ENCODE measurements at regions not wholly inside any gene's neighbourhood (a gene's known extent, or its start where the extent isn't known, plus 50 kb on each side); places are given as distances from the start of the nearest gene placed in this dataset.

DNA sequence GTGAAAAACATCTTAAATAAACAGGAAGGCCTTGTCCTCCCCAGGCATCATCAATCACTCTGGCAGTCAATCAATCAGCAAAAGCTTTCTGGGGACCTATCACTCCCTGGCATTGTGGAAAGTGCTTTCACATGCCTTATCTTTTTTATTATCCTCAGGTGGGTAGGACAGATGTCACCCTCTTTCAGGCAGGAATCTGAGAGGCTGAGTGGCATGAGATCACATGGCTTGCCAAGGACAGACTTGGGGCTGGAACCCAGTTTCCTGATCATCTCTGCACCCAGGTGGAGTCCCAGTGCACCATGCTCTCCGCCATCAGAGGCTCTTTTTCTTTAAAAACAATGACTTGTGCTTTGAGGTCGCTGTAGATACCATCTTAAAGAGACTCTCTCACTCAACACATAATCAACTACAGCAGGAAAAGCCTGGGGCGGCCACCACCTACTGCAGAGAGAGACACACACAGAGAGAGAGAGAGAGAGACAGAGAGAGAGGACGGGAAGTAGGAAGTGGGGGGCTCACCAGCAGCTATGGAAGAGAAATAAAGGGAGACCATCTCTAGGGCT is 282.7 kb downstream of the PTTG2 start (continued):
- no peak for TF ChIP-seq MLX (CRISPR knock-in tag; conservative IDR thresholded peaks at IDR 0.05)
- 0 out of 2 replicates have a peak, but pooled peaks have one; percentile 44 for TF ChIP-seq KLF1 (tag; IDR thresholded peaks at IDR 0.05)
- TF ChIP-seq, protein P1, sequence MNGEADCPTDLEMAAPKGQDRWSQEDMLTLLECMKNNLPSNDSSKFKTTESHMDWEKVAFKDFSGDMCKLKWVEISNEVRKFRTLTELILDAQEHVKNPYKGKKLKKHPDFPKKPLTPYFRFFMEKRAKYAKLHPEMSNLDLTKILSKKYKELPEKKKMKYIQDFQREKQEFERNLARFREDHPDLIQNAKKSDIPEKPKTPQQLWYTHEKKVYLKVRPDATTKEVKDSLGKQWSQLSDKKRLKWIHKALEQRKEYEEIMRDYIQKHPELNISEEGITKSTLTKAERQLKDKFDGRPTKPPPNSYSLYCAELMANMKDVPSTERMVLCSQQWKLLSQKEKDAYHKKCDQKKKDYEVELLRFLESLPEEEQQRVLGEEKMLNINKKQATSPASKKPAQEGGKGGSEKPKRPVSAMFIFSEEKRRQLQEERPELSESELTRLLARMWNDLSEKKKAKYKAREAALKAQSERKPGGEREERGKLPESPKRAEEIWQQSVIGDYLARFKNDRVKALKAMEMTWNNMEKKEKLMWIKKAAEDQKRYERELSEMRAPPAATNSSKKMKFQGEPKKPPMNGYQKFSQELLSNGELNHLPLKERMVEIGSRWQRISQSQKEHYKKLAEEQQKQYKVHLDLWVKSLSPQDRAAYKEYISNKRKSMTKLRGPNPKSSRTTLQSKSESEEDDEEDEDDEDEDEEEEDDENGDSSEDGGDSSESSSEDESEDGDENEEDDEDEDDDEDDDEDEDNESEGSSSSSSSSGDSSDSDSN (IDR thresholded peaks at IDR 0.05; ENCODE audit: borderline replicate concordance in 1 of 2, low read depth in 2 of 2, low read length in 2 of 2) = 0 out of 4 replicates have a peak, but pooled peaks of 1 of the 2 experiments have one; percentile 30
- peak; percentile 60 for TF ChIP-seq ZEB2 (IDR thresholded peaks at IDR 0.05)
- no peak for TF ChIP-seq COPS2 (conservative IDR thresholded peaks at IDR 0.05)
- no peak for TF ChIP-seq PPARD (CRISPR knock-in tag; IDR thresholded peaks at IDR 0.05)
- TF ChIP-seq ZNF212 (CRISPR knock-in tag; IDR thresholded peaks at IDR 0.05) = peak; percentile 94
- TF ChIP-seq ZNF57 (CRISPR knock-in tag; IDR thresholded peaks at IDR 0.05) = no peak
- TF ChIP-seq AFF1 (IDR thresholded peaks at IDR 0.05; ENCODE audit: low read depth in 1 of 2, partially characterized antibody in 2 of 2) = no peak
- TF ChIP-seq SOX6 (IDR thresholded peaks at IDR 0.05) = no peak; the same call in none of the 2 replicates
- peak; percentile 46; the same call in 1 of the 2 replicates for TF ChIP-seq OTX1 (CRISPR knock-in tag; IDR thresholded peaks at IDR 0.05)
- TF ChIP-seq NR2F6 (CRISPR knock-in tag; IDR thresholded peaks at IDR 0.05) = no peak
- TF ChIP-seq CXXC5 (CRISPR knock-in tag; IDR thresholded peaks at IDR 0.05) = peak; percentile 43; the same call in 1 of the 2 replicates
- TF ChIP-seq RNF2 (IDR thresholded peaks at IDR 0.05) = peak; percentile 75
- TF ChIP-seq PHTF2 (CRISPR knock-in tag; IDR thresholded peaks at IDR 0.05) = no peak
- TF ChIP-seq LEF1 (IDR thresholded peaks at IDR 0.05) = peak; percentile 86
- no peak for TF ChIP-seq ID3 (CRISPR knock-in tag; IDR thresholded peaks at IDR 0.05)
- TF ChIP-seq ID3 (tag; IDR thresholded peaks at IDR 0.05) = peak; percentile 35; the same call in 1 of the 2 replicates
- peak; percentile 71; the same call in 1 of the 2 replicates for TF ChIP-seq SP1 (CRISPR knock-in tag; IDR thresholded peaks at IDR 0.05)
- no peak for TF ChIP-seq MIER1 (IDR thresholded peaks at IDR 0.05; ENCODE audit: low read depth)
- no peak for TF ChIP-seq PCBP1 (IDR thresholded peaks at IDR 0.05; ENCODE audit: low read depth, low read length, poor library complexity, severe bottlenecking)
- peak; percentile 75 for TF ChIP-seq NFE2 (IDR thresholded peaks at IDR 0.05; ENCODE audit: low read depth)
- TF ChIP-seq SREBF1 (IDR thresholded peaks at IDR 0.05; ENCODE audit: borderline replicate concordance, low read depth, low read length) = no peak
- no peak for TF ChIP-seq FOS (IDR thresholded peaks at IDR 0.05; ENCODE audit: extremely low read depth, insufficient read length)

All from K562 (cell line).